HG03457 (cell line): ENCODE measurements at regions not wholly inside any gene's neighbourhood (a gene's known extent, or its start where the extent isn't known, plus 50 kb on each side); places are given as distances from the start of the nearest gene placed in this dataset.

ENCODE experiments used
- ATAC-seq: cut with Tn5 transposase; IDR thresholded peaks from one replicate; pipeline ENCODE4 v1.9.1; 2021; ENCODE audit warnings: moderate number of reproducible peaks; ENCODE audit not compliant: unreplicated experiment

DNA sequence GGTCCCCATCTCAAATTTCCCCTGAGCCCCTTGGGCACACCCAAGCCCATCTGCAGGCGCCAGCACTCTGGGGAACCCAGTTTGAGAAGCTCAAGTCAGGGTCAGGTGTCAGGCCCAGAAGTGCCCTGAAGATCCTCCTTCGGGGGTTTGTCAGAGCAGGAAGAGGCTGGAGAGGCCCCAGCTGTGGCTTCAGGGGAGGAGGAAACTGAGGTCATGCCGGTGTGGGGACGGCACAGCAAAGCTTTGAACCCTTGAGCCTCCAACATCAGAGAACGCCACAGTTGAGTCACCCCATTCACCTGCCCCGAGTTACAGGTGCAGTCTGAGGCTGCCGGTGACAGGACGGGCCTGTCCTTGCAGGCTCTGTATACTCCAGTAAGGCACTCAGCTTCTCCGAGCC is 140.2 kb upstream of the CIBAR2 start:
- ATAC-seq, result no peak

DNA sequence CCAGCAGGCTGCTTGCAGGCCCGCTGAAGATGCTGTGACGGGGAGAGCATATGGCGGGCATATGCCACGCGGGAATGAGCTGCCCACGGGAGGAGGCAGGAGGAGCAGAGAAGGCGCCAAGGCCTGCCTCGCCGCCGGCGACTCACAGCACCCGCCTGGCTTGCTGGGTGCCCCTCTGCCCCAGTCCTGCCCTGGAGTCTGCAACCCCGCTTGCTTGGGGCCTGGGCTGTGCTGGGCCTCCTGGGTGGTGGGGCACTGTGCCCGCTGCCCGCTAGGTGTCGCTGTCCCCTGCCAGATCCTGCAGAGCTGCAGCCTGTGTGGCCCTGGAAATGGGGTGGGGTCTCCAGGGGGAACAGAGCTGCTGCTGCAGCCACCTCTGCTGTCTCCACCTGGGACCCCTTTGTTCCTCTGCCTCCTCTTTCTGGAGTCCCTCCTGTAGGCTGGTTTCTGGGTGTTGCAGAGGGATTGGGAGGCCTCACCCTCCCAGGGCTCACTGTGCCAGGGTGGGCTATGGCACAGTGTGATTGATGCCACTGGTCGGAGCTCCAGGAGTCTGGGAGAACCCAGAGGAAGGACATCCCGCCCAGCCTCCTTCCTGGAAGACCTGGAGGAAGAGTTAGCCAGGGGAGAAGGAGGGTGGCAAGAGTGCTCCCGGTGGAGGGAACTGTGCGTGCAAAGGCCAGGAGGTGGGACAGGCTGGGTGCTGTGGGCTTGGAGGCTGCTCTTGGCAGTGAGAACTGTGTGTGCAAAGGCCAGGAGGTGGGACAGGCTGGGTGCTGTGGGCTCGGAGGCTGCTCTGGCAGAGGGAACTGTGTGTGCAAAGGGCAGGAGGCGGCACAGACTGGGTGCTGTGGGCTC is 141.0 kb upstream of the CIBAR2 start:
- ATAC-seq, result no peak

DNA sequence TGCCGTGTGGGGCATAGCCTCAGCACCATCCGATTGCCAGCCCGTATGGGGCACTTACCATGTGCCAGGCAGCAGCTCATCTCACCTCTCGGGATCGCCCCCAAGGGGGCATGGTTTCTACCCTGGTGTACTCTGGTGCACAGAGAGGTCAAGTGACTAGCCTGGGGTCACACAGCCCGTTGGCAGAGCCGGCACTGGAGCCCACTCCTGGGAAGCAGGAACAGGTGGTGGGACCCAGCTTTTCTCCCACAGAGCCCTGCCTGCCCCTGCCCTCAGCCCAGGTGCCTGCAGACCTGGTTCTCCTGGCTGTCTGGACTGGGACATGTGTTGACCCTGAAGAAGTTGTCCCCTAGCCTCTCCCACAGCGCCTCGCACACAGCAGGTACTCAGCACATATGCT is 141.8 kb upstream of the CIBAR2 start:
- ATAC-seq, result no peak

DNA sequence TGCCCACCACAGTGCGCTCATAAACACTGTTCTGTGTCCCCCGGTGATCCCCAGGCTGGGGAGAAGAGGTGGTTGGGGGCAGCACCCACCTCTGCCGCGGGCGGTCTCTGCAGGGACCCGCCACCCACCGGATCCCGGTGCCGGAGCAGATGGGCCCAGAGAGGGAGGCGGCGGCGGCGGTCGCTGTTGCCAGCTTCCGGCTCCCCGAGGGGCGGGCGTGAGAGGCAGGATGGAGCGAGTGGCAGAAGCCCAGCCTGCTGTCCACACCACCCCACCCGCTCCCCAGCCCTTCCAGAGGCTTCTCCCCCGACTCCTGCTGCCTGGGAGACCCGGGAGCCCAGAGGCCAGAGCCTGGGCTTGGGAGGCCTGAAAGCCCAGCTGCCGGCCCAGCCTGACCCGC is 142.6 kb upstream of the CIBAR2 start:
- no peak for ATAC-seq

DNA sequence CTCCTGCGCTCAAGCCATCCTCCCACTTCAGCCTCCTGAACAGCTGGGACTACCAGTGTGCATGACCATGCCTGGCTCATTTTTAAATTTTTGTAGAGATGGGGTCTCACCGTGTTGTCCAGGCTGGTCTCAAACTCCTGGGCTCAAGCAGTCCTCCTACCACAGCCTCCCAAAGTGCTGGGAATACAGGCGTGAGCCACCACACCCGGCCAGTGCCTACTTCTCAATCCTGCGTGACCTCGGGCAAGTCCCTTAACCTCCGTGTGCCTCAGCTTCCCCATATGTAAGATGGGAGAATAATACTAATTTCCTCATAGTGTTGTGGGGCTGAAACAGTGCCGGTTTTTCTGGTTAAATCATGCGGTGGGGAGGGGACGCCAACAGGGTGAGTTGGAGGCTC is 143.5 kb upstream of the CIBAR2 start:
- ATAC-seq, result no peak

DNA sequence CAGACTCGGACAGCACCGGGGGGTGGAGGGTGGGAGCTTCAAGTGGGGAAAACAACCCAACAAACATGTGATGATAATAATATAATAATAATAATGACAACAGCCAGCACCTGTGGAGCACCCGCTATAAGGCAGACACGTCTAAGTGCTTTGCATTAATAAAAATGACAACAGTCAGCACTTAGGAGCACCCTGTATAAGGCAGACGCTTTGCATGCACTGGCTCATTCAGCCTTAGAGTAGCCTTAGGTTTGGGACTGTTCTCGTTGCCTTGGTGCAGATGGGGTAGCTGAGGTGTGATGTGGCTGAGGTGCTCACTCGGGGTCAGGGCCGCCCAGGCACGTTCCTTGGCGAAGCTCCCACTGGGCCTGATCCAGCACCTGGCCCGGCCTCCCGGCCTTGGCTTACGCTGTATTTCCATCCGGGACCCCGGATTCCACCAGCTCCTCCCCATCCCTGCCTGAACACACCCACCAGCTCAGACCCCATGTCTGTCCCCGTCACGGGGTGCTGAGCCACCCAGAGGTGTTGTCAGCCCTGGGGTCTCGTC is 144.0 kb upstream of the CIBAR2 start:
- ATAC-seq, result no peak

DNA sequence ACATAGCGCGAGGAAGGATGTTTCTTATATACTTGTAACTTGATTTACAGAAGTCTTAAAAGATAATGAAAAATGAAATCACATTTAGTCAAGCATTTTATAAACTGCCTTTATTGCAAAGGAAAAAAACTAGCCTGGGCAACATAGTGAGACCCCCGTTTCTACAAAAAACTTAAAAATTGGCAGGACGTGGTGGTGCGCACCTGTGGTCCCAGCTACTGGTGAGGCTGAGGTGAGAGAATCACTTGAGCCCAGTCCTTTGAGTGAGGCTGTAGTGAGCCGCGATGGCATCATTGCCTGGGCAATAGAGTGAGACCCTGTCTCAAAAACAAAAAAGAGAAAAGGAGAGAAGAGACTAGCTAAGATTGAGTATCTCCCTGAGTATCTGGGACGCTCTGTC is 145.2 kb upstream of the CIBAR2 start:
- ATAC-seq, result no peak

DNA sequence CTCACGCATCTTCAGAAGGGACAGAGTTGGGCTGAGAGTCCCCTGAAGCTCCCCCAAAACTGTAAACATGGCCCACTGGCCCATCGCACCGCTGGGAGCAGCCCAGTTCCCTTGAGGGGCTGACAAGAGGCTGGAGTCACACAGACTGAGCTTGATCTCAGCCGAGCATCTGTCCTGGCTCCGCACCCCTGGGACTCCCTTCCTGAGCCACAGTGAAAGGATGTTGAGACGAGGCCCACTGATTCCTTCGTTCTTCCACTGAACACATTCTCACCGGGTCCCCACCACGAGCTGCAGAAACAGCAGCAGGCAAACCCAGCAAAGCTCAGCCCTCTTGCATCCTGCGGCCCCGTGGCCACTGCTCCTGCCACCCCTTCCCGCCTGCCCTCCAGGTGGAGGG is 145.9 kb upstream of the CIBAR2 start:
- ATAC-seq, result no peak

DNA sequence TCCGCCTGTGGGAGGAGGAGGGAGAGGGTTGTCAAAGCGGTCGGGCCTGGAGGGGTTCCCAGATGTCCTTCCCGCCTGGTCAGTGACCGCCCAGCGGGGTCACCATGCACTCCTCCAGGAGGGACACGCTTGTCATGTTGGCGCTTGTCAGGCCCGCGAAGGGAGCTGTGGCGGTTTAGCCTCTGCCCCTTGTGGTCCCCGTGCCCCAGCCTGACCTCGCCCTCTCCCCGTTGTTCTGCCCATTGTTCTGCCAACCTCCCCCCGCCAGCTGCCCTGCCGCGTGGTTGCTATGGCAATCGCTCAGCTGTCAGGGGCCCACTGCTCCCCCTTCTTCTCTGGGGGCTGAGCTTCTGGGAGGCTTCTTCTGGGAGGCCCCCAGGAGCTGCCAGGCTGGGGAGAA is 146.4 kb upstream of the CIBAR2 start:
- ATAC-seq, result no peak

DNA sequence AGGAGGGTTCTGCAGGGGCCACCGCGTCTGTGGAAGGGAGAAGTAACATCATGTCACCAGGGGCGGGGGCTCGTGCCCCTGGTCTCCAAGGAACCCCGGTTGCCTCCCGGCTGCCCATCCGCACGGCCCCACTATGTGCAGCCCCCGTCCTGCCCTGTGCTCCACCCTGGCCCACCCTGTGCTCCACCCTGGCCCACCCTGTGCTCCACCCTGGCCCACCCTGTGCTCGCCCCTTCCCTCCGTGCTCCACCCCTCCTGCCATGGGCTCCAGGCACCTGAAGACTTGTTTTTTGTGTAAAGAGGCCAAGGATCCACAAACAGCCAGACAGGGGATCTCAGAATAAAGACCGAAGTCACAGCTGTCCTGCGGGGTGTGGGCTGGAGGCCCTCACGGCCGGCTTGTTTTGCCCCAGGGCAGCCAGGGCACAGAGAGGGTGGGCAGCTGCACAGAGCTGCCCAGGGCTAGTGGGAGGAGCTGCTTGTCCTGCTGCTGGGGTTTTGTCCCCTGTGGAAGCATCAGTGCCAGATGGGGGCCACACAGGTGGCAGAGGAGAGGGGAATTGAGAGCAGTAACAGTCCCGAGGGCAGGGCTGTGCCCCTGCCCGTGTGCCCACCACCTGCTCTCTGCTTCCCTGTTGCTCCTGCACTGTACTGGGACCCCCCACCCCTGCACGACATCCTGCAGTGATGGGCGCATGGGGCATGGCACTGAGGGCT is 147.0 kb upstream of the CIBAR2 start:
- no peak for ATAC-seq

DNA sequence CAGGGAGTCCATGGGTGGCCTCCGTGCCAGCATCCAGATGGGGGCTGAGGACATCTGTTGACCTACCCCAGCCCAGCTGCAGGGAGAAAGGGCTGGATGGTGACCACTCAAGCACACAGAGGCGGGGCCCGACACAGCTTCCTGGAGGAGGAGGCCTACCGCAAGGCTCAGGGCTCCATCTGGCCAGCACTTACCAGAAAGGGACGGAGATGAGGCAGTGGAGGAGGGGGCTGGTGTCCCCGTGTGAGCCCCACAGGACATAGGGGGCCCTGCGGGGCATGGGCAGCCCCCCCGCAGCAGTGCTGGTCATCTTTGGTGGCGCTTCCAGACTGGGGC is 147.5 kb upstream of the CIBAR2 start:
- no peak for ATAC-seq

DNA sequence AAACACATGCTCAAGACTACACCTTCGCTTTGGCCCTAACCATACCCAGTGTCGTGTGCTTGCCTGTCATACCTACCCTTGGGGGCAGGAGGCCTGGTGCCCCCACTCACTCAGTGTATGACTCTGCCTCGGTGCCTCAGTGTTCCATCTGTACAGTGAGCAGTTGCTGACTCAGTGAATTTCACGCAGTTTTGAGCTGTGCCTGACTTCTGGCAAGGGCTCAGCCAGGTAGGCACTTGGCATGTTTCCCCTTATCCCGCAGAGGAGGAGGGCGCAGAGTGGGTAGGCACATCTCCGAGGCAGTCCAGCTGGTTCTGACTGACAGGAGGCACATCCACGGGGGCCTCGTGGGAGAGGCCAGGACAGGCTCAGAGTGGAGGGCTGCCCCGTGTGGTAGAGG is 148.9 kb upstream of the CIBAR2 start:
- no peak for ATAC-seq

DNA sequence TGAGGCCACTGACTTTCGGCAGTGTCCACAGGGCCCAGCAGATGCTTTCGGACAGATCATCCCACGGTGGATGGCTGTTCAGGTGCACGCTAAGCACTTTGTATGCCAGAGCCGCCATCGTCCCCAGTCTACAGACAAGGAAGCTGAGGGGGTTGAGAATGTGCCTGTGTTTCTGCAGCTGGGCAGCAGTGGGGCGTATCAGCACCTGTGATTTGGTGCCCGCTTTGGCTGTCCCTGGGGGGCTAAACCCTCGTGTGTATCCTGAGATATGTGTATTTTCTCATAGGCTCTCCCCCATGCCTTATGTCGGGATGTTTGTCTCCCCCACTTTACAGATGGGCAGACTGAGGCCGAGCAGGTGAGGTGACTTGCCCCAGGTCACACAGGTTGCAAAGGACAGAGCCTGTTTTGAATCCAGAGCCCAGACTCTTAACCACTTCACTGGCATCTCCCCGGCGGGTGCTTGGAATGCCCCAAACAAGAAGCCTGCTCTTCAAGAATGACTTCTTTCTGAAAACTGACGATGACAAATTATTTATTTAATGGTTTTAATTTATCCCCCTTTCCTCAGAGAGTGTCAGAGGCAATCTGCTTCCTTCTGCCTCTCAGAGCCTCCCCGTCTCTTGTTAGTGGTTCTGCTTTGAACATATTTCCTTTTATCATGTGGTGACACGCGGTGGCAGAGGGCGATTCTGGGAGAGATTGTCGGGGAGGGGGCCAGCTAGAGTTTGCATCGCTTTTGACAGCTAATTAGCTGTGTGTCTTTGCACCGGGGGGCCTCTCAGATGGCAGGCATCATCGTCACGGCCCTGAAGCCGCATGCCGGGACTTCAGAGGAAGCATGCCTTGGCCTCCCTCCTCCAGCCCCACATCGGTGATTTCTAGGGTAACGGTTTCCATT is 149.6 kb upstream of the CIBAR2 start:
- ATAC-seq, result no peak

DNA sequence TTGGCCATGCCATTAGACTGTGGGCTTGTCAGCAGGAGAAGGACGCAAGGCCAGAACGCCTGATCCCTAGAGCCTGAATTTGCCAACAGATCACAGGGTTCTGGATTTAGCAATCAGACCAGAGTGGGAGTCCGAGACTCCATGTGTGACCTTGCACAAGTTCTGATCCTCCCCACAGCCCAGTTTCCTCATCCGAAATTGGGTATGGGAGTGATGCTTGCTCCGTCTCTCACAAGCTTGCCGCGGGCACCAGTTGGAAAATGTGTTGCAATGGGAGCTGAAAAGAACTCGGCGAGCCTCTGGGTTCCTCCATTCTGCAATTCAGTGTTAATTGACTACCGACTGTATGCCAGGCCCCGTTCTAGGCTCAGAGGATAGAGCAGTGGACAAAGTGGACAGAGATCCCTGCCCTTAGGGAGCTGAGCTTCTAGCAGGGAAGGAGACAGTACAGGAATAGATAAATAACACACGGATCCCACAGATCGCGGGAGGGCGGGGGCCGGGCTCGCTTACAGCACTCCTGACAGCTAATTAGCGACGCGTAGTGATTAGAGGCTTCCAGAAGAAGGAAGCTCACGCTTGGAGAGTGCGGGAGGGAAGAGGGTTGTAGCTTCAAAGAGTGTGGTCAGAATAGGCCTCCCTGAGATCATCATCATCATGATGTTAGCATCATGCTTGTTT is 150.4 kb upstream of the CIBAR2 start:
- no peak for ATAC-seq

DNA sequence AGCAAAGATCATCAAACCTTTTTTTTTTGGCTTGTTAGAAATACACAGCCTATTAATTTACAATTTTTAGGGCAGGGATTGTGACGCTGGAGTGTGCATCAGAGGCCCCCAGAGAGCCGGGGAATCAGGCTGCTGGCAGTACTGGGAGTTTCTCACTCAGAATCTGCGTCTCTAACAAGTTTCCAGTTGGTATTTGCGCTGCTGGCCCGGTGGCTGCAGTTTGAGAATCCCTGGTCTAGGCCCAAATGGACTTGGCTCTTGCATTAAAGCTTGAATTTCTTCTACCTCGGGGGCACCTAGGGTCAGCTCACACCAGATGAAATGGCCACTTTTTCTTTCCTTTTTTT is 150.9 kb upstream of the CIBAR2 start:
- no peak for ATAC-seq

DNA sequence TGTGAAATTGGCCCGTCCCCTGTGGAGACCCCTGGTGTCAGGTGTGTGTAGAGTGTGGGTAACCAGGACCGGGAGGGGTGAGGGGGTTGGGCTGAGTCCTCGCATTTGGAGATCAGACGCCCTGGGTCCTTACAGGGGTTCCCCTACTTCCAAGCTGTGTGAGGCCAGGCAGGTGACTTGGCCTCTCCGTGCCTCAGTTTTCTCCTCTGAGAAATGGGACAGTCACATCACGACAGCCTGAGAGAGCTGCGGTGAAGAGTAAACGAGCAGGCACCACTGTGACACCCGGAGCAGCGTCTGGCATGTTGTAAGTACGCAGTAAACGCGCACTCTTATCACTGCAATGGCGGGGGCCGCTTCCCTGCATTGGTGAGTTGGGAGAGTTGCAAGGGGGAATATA is 152.5 kb upstream of the CIBAR2 start:
- no peak for ATAC-seq

DNA sequence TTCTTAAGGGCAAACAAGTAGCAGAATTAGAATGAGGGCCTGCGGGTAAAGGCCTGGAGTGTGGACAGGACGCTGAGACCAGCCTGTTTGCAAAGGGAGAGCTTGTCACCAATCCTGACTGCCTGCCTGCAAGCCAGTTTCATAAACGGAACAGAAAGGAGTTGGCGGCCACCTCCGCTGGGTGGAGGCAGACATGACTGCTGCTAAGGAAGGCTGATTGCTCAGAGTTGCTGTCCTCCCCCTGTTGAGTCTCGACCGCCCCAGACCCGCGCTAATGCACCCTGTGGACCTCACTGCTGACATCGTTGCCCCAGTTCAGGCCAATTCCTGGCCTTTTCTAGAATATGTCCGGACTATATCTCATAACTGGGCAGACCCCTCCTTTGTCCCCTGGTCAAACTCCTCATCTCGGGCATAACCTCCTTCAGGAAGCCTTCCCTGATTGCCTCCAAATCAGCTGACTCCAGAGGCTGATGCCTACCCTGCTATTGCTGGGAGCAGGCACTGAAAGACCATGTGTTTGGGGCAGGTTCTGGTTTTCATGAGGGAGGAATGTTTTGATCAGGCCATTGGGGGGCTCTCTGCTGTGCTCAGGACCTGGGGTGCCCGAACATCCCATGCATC is 153.0 kb upstream of the CIBAR2 start:
- ATAC-seq, result no peak

DNA sequence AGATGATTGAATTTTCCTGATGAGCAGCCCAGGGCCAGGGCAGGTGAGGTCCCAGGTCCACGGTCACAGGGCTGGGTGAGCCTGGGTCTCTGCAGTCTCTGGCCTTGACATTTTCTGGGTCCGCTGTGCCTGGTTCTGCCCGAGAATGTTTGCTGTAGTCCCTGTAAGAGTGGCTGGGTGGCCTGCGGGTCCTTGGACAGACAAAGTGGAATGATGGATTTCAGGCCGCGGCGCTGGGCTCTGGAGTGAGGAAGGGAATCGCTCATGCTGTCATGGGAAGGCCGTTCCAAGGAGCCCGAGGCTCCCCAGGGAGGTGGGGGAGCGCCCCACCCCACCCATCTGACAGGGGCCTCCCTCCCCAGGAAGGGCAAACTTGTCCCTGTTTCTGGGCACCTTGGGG is 153.5 kb upstream of the CIBAR2 start:
- no peak for ATAC-seq

DNA sequence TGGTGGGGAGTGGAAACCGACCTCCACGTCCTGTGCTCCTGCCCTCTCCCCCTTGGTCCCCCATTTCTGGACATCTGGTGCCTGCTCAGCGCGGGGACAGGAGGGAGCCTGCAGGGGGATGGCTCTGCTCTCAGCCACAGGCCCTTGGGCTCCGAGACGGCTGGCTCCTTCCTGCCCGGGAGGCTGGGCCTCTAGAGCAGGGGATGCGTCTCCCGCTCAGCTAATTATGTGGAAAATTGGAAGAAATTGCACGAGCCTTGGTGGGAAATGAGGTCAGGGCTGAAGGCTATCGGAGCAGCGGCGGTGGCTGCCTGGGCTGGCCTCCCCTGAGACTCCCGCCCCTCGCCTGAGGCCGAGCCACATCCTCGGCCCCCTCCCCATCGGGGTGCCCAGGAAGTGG is 154.6 kb upstream of the CIBAR2 start:
- ATAC-seq, result no peak

DNA sequence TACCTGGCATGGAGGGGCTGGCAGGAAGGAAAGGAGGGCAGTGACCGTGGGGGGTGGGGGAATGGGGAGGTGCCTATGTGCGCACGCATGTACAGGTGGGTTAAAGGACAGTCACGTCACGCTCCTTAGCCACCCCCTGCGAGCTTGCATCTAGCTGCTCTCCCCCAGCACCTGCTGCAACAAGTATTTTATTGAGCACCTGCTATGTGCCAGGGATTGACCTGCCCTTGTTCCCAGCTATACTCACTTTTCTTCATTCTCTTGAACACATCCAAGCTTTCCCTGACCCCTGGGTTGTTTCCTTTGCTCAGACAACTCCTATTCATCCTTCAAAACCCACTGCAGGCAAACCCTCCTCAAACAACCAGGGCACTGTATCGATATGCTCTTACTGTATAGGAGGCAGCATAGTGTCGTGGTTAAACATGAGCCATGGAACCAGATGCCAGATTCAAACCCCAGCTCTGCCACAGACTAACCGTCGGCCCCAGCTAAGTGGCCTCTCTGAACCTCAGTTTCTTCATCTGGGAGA is 155.2 kb upstream of the CIBAR2 start:
- no peak for ATAC-seq
